Activated CD8-positive, alpha-beta memory T cell treated with anti-CD3 and anti-CD28 coated beads, Interleukin-2, amount 50 U/mL, for 1 hour (primary cell): ENCODE measurements at regions not wholly inside any gene's neighbourhood (a gene's known extent, or its start where the extent isn't known, plus 50 kb on each side); places are given as distances from the start of the nearest gene placed in this dataset.
"Not testable (repeated sequence)": the region's sequence is repeated elsewhere in the genome, so short reads cannot be mapped to it uniquely, and the experiment has no call there.

ENCODE experiments used
- DNase-seq: peaks from one replicate; pipeline ENCODE4 v3.0.0-alpha.2; 2020; ENCODE audit errors: extremely low read depth

DNA sequence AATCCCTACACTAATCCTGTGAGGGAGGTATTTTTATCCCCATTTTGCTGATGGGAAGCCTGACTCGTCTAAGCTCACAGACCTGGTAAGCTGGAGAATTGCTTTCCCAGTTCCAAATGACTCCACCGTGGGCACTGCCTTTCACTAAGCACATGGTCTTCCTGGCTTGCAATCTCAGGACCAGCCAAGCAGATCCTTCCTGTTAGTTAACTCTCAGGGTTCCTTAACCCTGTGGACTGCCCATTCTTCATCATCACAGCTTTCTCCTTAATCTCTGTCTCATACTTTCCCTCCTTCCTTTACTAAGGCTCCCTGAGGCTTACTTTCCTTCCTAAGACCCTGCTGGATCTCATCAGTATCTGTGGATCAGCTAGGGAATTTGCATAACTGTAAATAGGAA is 122.2 kb upstream of the ZEB2 start:
- no peak for DNase-seq

GRCh38 chr2:144638250-144638649 is 118.3 kb upstream of the ZEB2 start:
- not testable (repeated sequence) for DNase-seq

GRCh38 chr2:144636860-144637259 is 116.9 kb upstream of the ZEB2 start:
- not testable (repeated sequence) for DNase-seq

GRCh38 chr2:144632809-144633208 is 112.9 kb upstream of the ZEB2 start:
- DNase-seq: no peak

DNA sequence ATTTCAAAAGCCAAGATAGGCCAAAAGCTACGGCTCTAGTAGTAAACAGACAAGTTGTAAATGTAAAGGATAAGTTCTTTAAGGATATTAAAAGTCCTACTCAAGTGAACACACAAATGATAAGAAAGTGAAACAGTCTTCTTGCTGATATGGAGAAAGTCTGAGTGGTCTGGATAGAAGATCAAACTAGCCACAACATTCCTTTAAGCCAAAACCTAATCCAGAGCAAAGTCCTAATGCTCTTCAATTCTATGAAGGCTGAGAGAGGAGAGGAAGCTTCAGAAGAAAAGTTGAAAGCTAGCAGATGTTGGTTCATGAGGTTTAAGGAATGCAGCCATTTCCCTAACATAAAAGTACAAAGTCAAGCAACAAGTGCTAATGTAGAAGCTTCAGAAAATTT is 111.7 kb upstream of the ZEB2 start:
- no peak for DNase-seq

- no peak for DNase-seq
Observed at GRCh38 chr2:144630459-144631215, 110.7 kb upstream of the ZEB2 start.

GRCh38 chr2:144629935-144630334 is 110.0 kb upstream of the ZEB2 start:
- DNase-seq: no peak

DNA sequence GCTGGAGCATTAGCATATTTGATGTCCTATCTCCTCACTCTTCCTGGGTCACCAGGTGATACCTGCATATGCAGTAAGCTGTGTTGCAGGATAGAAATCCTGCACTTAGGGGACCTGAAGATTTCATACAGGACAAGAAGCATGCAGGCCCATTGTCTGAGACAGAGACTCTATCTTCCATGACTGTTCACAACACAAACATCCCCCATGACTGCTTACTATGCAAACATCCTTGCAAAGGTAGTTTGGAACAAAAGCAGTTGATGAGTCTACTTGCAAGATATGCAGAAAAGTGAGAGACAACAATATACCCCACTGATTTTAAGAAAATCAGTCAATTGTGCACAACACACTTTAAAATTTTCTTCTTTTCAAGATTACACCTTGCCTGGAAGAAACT is 108.6 kb upstream of the ZEB2 start:
- no peak for DNase-seq

GRCh38 chr2:144625626-144626025 is 105.7 kb upstream of the ZEB2 start:
- no peak for DNase-seq

- no peak for DNase-seq
Observed at GRCh38 chr2:144625226-144625625, 105.3 kb upstream of the ZEB2 start.

GRCh38 chr2:144624451-144624850 is 104.5 kb upstream of the ZEB2 start:
- no peak for DNase-seq

DNA sequence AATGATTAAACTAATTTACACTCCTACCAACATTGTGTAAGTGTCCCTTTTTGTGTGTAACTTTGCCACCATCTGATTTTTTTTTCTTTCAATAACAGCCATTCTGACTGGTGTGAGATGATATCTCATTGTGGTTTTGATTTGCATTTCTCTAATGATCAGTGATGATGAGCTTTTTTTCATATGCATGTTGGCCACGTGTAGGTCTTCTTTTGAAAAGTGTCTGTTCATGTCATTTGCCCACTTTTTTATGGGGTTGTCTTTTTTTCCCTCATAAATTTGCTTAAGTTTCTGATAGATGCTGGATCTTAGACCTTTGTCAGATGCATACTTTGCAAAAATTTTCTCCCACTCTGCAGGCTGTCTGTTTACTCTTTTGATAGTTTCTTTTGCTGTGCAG is 102.5 kb upstream of the ZEB2 start:
- not testable (repeated sequence) for DNase-seq

DNA sequence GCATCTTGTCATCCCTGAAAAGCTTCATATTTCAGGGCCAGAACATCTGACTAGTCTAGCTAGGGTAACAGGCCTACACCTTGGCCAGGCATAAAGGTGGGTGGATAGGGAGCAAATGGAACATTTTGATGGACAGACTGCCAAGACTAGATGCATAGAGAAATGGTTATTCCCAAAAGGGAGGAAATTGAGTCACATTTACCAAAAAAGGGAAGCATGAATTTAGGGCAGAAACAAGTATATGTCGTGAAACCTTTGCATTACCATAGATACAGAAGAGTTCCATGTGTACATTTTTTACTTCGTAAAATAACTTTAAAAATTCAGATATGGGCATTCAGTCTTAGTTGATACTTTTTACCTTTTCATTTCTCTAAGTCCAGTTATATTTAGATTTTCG is 101.3 kb upstream of the ZEB2 start:
- no peak for DNase-seq

DNA sequence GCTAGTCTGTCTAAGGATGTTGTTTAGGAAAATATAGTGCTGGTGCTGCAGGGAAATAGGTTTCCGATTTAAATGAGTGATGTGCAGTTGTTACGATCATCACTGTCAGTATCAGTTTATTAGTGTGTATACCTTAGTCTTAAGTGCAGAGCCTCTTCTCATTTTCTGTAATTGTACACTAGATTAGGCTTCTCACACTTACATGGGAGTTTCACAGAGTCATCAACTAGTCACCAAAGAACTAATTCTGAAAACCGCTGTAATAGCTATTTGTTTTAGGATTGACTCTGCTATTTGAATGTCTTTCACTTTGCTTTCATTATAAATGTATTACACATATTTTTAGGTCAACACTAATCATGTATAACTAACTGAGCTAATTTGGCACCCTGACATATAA is 99.8 kb upstream of the ZEB2 start:
- no peak for DNase-seq

GRCh38 chr2:144617171-144617570 is 97.3 kb upstream of the ZEB2 start:
- DNase-seq: not testable (repeated sequence)

DNA sequence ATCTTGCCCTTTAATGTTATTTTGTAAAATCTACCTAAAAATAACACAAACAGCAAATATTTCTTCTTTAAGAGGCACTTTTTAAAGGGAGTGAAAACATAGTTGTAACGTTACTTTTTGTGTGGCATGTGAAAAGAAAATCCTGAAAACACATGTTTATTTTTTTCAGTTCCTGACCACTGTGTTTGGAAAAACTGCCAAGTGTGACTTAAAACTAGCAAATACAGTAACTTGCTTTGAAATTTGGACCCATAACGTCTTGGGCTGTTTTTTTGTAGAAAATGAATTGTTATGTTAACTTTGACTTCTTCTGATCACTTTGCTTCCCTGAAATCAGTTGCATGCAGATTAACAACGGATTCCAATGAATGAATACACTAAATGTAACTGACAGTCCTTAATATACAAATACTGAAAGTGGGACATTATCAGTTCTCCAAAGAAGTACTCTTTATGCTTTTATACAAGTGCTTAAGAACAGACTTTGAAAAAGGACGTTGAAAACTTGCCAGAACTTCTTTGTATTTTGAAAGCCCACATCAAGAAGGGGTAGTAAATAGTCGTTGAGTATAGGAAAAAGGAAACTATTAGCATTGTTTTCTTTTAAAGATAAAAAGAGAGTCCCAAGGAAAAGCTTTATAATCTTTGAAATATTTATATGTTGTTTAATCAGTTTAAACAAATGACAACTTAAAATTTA is 96.1 kb upstream of the ZEB2 start:
- DNase-seq: no peak

DNA sequence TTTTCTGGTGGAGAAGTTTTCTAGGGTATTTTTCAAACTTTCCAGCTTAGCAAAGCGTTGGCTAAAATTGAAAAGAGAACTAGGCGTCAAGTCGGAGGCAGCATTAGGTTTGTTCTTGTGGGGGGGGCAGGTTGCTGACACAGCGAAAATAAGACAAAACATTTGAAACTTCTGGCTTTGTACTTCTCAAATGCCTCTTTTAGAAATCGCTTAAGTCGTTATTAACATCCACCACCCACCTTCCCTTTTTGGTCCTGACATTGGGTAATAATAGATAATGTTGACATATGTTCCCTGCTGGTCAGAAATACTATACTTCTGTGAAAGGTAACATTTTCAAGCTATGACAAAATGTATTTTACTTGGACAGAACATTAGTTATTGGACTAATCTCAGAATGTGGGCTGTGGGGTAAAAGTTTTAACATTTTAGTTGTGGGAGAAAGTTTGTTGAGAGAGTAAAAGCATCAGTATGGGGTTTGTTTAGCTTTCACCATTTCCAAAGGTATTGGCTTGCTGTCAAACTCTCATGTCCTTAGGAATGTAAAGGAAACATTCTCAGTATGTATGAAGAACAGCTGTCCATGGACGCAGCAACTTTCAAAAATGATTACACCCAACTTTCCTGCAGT is 88.1 kb upstream of the ZEB2 start:
- DNase-seq: no peak

GRCh38 chr2:144607099-144607498 is 87.2 kb upstream of the ZEB2 start:
- DNase-seq: no peak

DNA sequence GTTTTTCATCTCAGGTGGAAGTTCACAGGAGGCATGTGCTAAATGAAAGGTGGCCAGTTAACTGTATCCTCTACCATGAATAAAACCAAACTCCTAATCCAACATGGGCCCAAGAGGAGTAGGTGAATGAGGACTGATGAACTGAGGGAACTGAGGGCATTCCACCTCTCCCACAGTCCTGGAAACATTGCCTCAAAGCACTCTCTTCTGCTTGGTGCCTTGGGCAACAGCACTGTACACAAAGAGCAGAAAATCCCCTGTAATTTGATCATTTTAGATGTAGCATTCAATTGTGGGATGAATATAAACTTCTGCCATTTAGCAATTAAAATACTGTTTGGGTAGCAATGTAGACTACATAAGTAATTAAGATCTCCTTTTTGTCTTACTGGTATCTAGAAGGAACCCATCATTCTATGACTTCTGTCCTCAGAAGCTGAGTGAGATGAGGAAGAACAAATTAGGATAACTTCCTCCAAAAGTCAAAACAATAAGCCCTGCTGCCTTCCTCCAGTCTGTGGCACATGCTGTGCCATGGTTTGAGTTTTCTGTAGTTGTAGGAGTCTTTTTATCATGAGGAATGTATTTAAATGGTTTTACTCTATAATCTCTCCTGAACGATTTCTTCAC is 86.7 kb upstream of the ZEB2 start:
- no peak for DNase-seq

GRCh38 chr2:144605231-144605840 is 85.4 kb upstream of the ZEB2 start:
- no peak for DNase-seq

GRCh38 chr2:144603334-144603733 is 83.4 kb upstream of the ZEB2 start:
- DNase-seq: no peak

DNA sequence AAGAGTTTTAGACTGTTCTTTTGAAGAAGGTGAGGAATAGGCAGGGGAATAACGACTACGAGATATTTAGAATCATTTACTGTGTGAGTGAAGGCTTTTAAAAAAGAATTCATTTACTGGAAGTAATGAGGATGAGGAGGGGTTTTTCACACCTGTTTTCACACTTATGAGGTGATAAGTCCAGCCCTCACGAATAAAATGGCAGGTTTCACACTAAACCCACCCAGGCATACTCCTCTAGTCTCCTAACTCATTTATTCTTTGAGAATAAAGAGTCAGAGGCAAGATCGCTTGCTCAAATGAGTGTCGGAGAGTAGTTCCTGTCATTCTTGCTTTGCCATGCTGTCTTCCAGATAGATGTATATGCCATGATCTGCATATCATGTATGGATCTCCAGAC is 79.0 kb upstream of the ZEB2 start:
- DNase-seq: no peak
